T-cell (primary cell): ENCODE measurements at regions not wholly inside any gene's neighbourhood (a gene's known extent, or its start where the extent isn't known, plus 50 kb on each side); places are given as distances from the start of the nearest gene placed in this dataset.

Experiments used
- ATAC-seq, 4 experiments: fragments of 200-7000 bp in 3 of 4; fragments of 150-1000 bp in 1 of 4; cut with Tn5 transposase; replicated peaks in 1 of 4; 1 replicate in 3 of 4; 2 replicates in 1 of 4; pipeline ENCODE4 v1.10.0; 2021; ENCODE audit warnings: moderate library complexity in 3 of 4, mild to moderate bottlenecking in 2 of 4, moderate number of reproducible peaks in 1 of 4
- CTCF ChIA-PET, 2 donors: fragments of 300-600 bp; sonication (Branson Sonifier 250); formaldehyde crosslinking; loops; one replicate each; lab custom pipeline; 2022; ENCODE audit warnings: antibody characterized with exemption in 2 of 2; lab: Charles Lee
- POLR2A ChIA-PET, 2 donors: fragments of 300-600 bp; sonication (Branson Sonifier 250); formaldehyde crosslinking; loops; one replicate each; lab custom pipeline; 2022; ENCODE audit warnings: antibody characterized with exemption in 2 of 2; lab: Charles Lee
- DNase-seq, 35 experiments: peaks; one replicate each; pipeline versions ENCODE4 v3.0.0 to v3.0.0-alpha.2; 2013 to 2023
- H3K27ac ChIP-seq: one replicate; pipeline ENCODE4 v1.5.1; 2013; ENCODE audit warnings: low read length
- H3K27me3 ChIP-seq, 2 experiments: replicated peaks in 1 of 2; 1 replicate in 1 of 2; 2 replicates in 1 of 2; pipeline versions ENCODE4 v1.6.1 to v1.7.0; 2013; ENCODE audit warnings: low read length in 1 of 2, mixed read lengths in 1 of 2; ENCODE audit not compliant: control insufficient read depth in 2 of 2, insufficient read depth in 2 of 2; ENCODE audit errors: extremely low read depth in 1 of 2
- H3K36me3 ChIP-seq, 2 donors: 1 replicate in 1 of 2; 2 replicates in 1 of 2; pipeline versions ENCODE4 v1.6.1 to v1.7.0; 2013; ENCODE audit warnings: low read length in 1 of 2; ENCODE audit not compliant: control insufficient read depth in 2 of 2, insufficient read depth in 1 of 2; ENCODE audit errors: extremely low read depth in 1 of 2
- H3K4me1 ChIP-seq, 2 experiments: 1 replicate in 1 of 2; 2 replicates in 1 of 2; pipeline versions ENCODE4 v1.6.1 to v1.7.0; 2013; ENCODE audit warnings: low read length in 2 of 2, mixed read lengths in 1 of 2; ENCODE audit not compliant: insufficient read depth in 2 of 2, control insufficient read depth in 1 of 2; ENCODE audit errors: extremely low read depth in 1 of 2
- H3K4me3 ChIP-seq, 2 donors: 1 replicate in 1 of 2; 2 replicates in 1 of 2; pipeline versions ENCODE4 v1.5.1 to v1.7.0; 2013; ENCODE audit warnings: mild to moderate bottlenecking in 2 of 2, low read length in 1 of 2, moderate library complexity in 1 of 2; ENCODE audit not compliant: control insufficient read depth in 1 of 2; ENCODE audit errors: extremely low read depth in 1 of 2
- H3K9me3 ChIP-seq: 2 replicates; pipeline ENCODE4 v1.7.0; 2013
- H3K27ac Mint-ChIP-seq, 2 donors: one replicate each; pipeline ENCODE4 v1.8.0; 2020 to 2021; ENCODE audit warnings: mild to moderate bottlenecking in 2 of 2, mixed read lengths in 2 of 2
- H3K27me3 Mint-ChIP-seq, 2 donors: one replicate each; pipeline ENCODE4 v1.8.0; 2021 to 2022; ENCODE audit warnings: mixed read lengths in 2 of 2
- H3K36me3 Mint-ChIP-seq: one replicate; pipeline ENCODE4 v1.8.0; 2021; ENCODE audit warnings: mixed read lengths
- H3K4me1 Mint-ChIP-seq, 3 donors: one replicate each; pipeline ENCODE4 v1.8.0; 2020 to 2022; ENCODE audit warnings: mixed read lengths in 3 of 3, mild to moderate bottlenecking in 1 of 3
- H3K4me3 Mint-ChIP-seq, 3 donors: one replicate each; pipeline ENCODE4 v1.8.0; 2020 to 2022; ENCODE audit warnings: mild to moderate bottlenecking in 3 of 3, mixed read lengths in 3 of 3, moderate library complexity in 3 of 3
- H3K9me3 Mint-ChIP-seq, 3 donors: one replicate each; pipeline ENCODE4 v1.8.0; 2020 to 2022; ENCODE audit warnings: mixed read lengths in 3 of 3
- WGBS: methylation state at CpG from one replicate; pipeline ENCODE4 v1.1.5; 2013; ENCODE audit warnings: missing lambda C conversion rate; ENCODE audit not compliant: insufficient coverage; 5-methylcytosine and 5-hydroxymethylcytosine counted together

DNA sequence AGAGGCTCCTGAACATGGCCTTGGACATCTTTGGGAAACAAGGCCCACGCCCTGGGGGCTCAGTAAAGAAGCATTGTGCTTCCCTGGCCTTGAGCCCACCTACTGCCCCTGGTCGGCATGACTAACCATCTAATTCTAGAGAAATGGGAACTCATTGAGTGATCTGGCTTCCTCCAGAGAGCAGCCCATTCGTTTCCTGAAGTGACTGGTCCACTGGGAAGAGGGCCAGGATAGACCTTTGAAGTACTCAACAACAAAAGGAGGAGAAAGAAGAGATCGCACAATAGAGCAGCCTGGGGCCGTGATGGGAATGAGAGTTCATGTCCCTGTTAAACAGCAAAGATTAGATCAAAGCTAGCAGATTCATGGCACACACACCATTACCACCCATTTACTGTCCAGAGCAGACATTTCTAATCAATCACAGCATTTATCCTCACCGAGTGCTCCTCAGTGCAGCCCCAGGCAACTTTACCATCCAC, 514.4 kb upstream of the PROK2 start:
- Histone ChIP-seq H3K4me1 (no peaks in the 10 kb centered on the region), H3K9me3 (no peaks in the 10 kb centered on the region), H3K27me3 (peaks cover 0 to 9% of the 10 kb centered on the region in 2 experiments), H3K27ac (no peak overlapping the region), H3K4me3 (no peak overlapping the region), H3K36me3 (no peaks in the 10 kb centered on the region)
- 55% methylated on average over 3 of the region's 6 CpGs for WGBS
- CTCF ChIA-PET = no interaction called here
- Mint-ChIP-seq H3K4me3 (no peak overlapping the region), H3K27me3 (no peaks in the 10 kb centered on the region), H3K4me1 (no peaks in the 10 kb centered on the region), H3K9me3 (no peaks in the 10 kb centered on the region), H3K36me3 (no peaks in the 10 kb centered on the region), H3K27ac (no peak overlapping the region)
- DNase-seq (no peak), ATAC-seq (no peak)
- POLR2A ChIA-PET = no interaction called here

DNA sequence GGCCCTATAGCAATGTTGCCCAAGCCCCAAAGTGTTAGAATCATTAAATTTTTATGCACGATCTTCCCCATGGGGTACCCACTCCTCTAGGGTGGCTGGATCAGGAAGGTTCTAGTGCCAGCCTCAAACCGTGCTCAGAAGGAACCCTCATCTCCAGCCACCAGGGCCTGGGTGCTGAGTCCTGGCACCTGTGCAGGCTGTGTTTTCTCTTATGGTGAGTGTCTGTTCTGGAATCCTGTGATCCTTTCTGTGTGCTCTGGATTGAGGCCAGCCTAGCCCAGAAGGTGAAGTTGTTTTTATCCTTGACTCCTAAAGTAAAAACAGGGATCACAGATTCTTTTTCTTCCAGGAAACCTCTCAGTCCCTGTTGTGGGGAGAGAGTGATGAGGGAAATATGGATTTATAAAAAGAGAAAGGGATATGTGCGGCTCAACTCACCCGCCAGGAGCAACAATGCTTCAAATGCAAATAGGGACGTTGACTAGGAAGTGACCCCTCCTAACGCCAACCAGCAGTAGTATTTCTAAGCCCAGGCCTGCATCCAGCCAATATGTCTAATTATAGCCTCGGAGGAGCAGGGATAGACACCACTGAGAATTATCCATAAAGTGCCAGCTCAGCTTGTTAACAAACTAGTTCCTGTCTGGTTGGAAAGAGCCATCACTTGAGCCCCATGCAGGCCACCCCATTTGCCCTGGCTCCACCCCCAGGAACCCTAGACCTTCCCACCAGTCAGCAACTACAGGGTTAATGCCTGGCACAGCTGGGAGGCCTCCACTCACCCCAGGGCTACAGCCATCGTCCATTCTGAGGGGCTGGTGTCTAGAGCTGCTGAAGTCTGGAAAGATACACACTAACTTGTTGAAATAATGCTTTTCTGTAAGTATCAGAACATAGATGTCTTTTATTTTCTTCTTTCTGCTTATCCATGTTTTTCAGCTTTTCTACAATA, 513.5 kb upstream of the PROK2 start:
- Histone ChIP-seq H3K4me3 (no peak overlapping the region), H3K27me3 (peaks cover 0 to 3% of the 10 kb centered on the region in 2 experiments), H3K9me3 (no peaks in the 10 kb centered on the region), H3K36me3 (no peaks in the 10 kb centered on the region), H3K27ac (no peak overlapping the region), H3K4me1 (no peaks in the 10 kb centered on the region)
- ChIA-PET CTCF (no interaction called here), POLR2A (no interaction called here)
- H3K9me3 Mint-ChIP-seq = no peaks in the 10 kb centered on the region
- H3K4me3 Mint-ChIP-seq = no peak overlapping the region
- H3K4me1 Mint-ChIP-seq = no peaks in the 10 kb centered on the region
- ATAC-seq = no peak
- no peak overlapping the region for H3K27ac Mint-ChIP-seq
- no peak for DNase-seq
- no peaks in the 10 kb centered on the region for H3K36me3 Mint-ChIP-seq
- H3K27me3 Mint-ChIP-seq = no peaks in the 10 kb centered on the region
- 87% methylated on average over 5 of the region's 8 CpGs for WGBS

DNA sequence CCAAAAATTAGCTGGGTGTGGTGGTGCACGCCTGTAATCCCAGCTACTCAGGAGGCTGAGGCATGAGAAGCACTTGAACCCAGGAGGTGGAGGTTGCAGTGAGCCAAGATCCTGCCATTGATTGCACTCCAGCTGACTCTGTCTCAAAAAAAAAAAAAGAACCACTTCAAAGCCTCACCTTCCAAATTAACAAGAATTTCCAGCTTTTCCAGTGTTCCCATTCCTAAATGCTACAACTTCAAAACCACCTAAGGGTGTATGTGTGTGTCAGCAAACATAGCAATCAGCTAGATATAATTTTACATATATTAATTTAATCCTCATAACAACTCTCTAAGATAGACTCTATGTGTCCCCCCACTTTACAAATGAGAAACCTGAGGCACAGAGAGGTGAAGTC, 512.5 kb upstream of the PROK2 start:
- Mint-ChIP-seq H3K36me3 (no peaks in the 10 kb centered on the region), H3K27ac (no peak overlapping the region), H3K4me3 (no peak overlapping the region), H3K9me3 (no peaks in the 10 kb centered on the region), H3K4me1 (no peaks in the 10 kb centered on the region), H3K27me3 (no peaks in the 10 kb centered on the region)
- POLR2A ChIA-PET = interaction anchor here in 1 of 2 donors (0.6 kb wide), 1 partner anchor 265 kb away, joined by 4 read pairs; no protein-coding TSS in a partner anchor
- Histone ChIP-seq H3K36me3 (no peaks in the 10 kb centered on the region), H3K4me1 (no peaks in the 10 kb centered on the region), H3K27ac (no peak overlapping the region), H3K9me3 (no peaks in the 10 kb centered on the region), H3K27me3 (peaks cover 0 to 3% of the 10 kb centered on the region in 2 experiments), H3K4me3 (no peak overlapping the region)
- no CpG with 5 or more reads among the region's 1 CpG for WGBS
- DNase-seq = no peak
- CTCF ChIA-PET = interaction anchor here in 1 of 2 donors (0.7 kb wide), 1 partner anchor 443 kb away, joined by 3 read pairs; no protein-coding TSS in a partner anchor
- ATAC-seq = no peak

GRCh38 chr3:72296477-72297111, 511.6 kb upstream of the PROK2 start:
- no peak overlapping the region for H3K4me3 ChIP-seq
- H3K27ac Mint-ChIP-seq = no peak overlapping the region

GRCh38 chr3:72295962-72296450, 511.1 kb upstream of the PROK2 start:
- CTCF ChIA-PET = no interaction called here
- DNase-seq (no peak), ATAC-seq (no peak)
- Mint-ChIP-seq H3K4me3 (no peak overlapping the region), H3K36me3 (no peaks in the 10 kb centered on the region), H3K9me3 (no peaks in the 10 kb centered on the region), H3K4me1 (peaks cover 0 to 2% (median 0%) of the 10 kb centered on the region in 3 donors), H3K27ac (no peak overlapping the region), H3K27me3 (peaks cover 0 to 4% of the 10 kb centered on the region in 2 donors)
- POLR2A ChIA-PET = no interaction called here
- no peak overlapping the region for H3K27ac ChIP-seq
- H3K27me3 ChIP-seq = peaks cover 0 to 8% of the 10 kb centered on the region in 2 experiments
- no peaks in the 10 kb centered on the region for H3K36me3 ChIP-seq
- no peaks in the 10 kb centered on the region for H3K4me1 ChIP-seq
- H3K4me3 ChIP-seq = no peak overlapping the region
- H3K9me3 ChIP-seq = no peaks in the 10 kb centered on the region
- 93% methylated on average over 2 of the region's 7 CpGs for WGBS

More at GRCh38 chr3:72296477-72297111, 511.6 kb upstream of the PROK2 start:
- Mint-ChIP-seq H3K9me3 (no peaks in the 10 kb centered on the region), H3K27me3 (peaks cover 0 to 4% of the 10 kb centered on the region in 2 donors), H3K4me1 (no peaks in the 10 kb centered on the region), H3K4me3 (no peak overlapping the region), H3K36me3 (no peaks in the 10 kb centered on the region)
- no peak for ATAC-seq
- H3K27ac ChIP-seq = no peak overlapping the region
- peaks cover 0 to 3% of the 10 kb centered on the region in 2 experiments for H3K27me3 ChIP-seq
- no peaks in the 10 kb centered on the region for H3K4me1 ChIP-seq
- WGBS = 57% methylated on average over 1 of the region's 8 CpGs
- H3K36me3 ChIP-seq = no peaks in the 10 kb centered on the region
- ChIA-PET POLR2A (no interaction called here), CTCF (no interaction called here)
- H3K9me3 ChIP-seq = no peaks in the 10 kb centered on the region
- no peak for DNase-seq

GRCh38 chr3:72295276-72295961, 510.5 kb upstream of the PROK2 start:
- Histone ChIP-seq H3K36me3 (no peaks in the 10 kb centered on the region), H3K9me3 (no peaks in the 10 kb centered on the region), H3K4me3 (no peak overlapping the region), H3K4me1 (no peaks in the 10 kb centered on the region), H3K27ac (no peak overlapping the region), H3K27me3 (peaks cover 0 to 12% of the 10 kb centered on the region in 2 experiments)
- ChIA-PET CTCF (interaction anchor here in 1 of 2 donors (0.6 kb wide), 1 partner anchor 202 kb away, joined by 3 read pairs; no protein-coding TSS in a partner anchor), POLR2A (no interaction called here)
- Mint-ChIP-seq H3K9me3 (no peaks in the 10 kb centered on the region), H3K4me3 (no peak overlapping the region), H3K4me1 (peaks cover 0 to 5% (median 0%) of the 10 kb centered on the region in 3 donors), H3K27me3 (peaks cover 0 to 4% of the 10 kb centered on the region in 2 donors), H3K36me3 (no peaks in the 10 kb centered on the region), H3K27ac (no peak overlapping the region)
- ATAC-seq = no peak
- DNase-seq = no peak
- 94% methylated on average over 4 of the region's 7 CpGs for WGBS
